LNCAP (cell line): ENCODE measurements at regions not wholly inside any gene's neighbourhood (a gene's known extent, or its start where the extent isn't known, plus 50 kb on each side); places are given as distances from the start of the nearest gene placed in this dataset.

Experiments used
- CTCF ChIP-seq: fragments of 450-650 bp; IDR thresholded peaks from 2 replicates; pipeline ENCODE4 v1.5.1; 2017; ENCODE audit warnings: mild to moderate bottlenecking

- no peak for TF ChIP-seq CTCF
Measured at GRCh38 chr15:87498560-87498959, 758.0 kb downstream of the NTRK3 start.

DNA sequence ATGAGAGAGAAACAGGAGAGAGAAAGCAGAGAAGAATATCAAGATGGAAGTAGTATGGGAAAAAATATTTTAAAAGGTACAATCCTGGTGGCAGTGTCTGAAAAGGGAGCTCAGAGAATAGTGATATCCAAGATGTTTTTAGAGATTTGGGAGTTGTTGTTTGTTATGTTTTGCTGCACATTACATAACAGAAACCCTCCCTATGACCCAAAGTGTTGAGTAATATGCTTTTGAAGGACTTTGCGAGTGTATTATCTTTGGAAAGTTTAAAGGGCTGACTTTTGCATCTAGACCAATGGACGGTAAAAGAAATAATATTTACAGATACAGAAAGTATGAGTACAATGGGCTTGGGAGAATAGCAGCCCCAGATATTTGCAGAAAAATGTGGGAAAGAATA, 759.7 kb downstream of the NTRK3 start:
- no peak for TF ChIP-seq CTCF

- TF ChIP-seq CTCF: no peak
Measured at GRCh38 chr15:87496109-87496508, 760.4 kb downstream of the NTRK3 start.

DNA sequence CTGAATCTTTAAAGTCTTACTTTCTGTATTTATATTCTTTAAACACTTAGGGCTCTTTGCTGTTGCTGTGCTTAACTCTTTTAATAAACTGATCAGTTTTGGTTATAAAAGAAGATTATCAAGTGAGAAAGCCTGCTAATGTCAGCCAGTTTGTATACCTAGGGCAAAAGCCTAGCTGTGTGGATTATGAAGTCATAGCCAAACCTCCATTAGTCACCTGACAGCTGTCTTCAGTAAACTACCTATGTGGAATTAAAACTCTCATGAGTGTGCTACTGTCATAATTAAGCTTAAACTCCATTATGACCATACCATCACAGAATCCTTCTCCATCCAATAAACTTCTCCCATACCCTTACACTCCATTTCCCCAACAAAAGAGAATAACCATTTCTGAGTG, 762.7 kb downstream of the NTRK3 start:
- no peak for TF ChIP-seq CTCF

GRCh38 chr15:87492321-87492720, 764.2 kb downstream of the NTRK3 start:
- TF ChIP-seq CTCF: no peak

- no peak for TF ChIP-seq CTCF
Measured at GRCh38 chr15:87490666-87491065, 765.9 kb downstream of the NTRK3 start.

GRCh38 chr15:87489902-87490665, 766.5 kb downstream of the NTRK3 start:
- TF ChIP-seq CTCF: no peak

GRCh38 chr15:87489456-87489855, 767.1 kb downstream of the NTRK3 start:
- TF ChIP-seq CTCF: no peak
